ENCODE measurements at regions not wholly inside any gene's neighbourhood (a gene's known extent, or its start where the extent isn't known, plus 50 kb on each side); places are given as distances from the start of the nearest gene placed in this dataset.
A peak's percentile ranks its signal among the peaks of the same experiment; 100 is the strongest.

- DNase-seq = no peak
Observed at GRCh38 chr10:130570074-130570473, 433.9 kb downstream of the GLRX3 start.

- no peak for DNase-seq
Observed at GRCh38 chr10:130571674-130572073, 435.5 kb downstream of the GLRX3 start.

- DNase-seq = no peak
Observed at GRCh38 chr10:130573446-130573845, 437.3 kb downstream of the GLRX3 start.

- DNase-seq = no peak
Observed at GRCh38 chr10:130575756-130576285, 439.6 kb downstream of the GLRX3 start.

DNA sequence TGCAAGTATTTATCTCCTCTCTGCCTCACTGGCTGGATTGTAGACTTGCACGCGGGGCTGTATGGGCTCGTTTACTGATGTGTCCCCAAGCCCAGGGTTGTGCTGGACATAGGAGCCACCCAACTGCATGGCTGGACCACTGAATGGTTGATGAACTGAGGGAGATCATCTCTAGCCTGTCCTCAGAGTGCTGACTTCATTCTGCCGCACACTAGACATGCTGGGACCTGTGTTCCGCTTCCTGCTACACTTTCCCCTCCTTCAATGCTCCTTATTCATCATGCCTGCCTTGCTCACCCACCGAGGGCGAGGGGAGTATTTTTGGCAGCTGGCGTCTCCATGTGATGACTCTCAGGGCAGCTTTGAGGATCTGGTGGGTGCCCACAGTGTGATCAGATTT, 440.2 kb downstream of the GLRX3 start:
- no peak for DNase-seq

GRCh38 chr10:130577039-130577438, 440.8 kb downstream of the GLRX3 start:
- no peak for DNase-seq

DNA sequence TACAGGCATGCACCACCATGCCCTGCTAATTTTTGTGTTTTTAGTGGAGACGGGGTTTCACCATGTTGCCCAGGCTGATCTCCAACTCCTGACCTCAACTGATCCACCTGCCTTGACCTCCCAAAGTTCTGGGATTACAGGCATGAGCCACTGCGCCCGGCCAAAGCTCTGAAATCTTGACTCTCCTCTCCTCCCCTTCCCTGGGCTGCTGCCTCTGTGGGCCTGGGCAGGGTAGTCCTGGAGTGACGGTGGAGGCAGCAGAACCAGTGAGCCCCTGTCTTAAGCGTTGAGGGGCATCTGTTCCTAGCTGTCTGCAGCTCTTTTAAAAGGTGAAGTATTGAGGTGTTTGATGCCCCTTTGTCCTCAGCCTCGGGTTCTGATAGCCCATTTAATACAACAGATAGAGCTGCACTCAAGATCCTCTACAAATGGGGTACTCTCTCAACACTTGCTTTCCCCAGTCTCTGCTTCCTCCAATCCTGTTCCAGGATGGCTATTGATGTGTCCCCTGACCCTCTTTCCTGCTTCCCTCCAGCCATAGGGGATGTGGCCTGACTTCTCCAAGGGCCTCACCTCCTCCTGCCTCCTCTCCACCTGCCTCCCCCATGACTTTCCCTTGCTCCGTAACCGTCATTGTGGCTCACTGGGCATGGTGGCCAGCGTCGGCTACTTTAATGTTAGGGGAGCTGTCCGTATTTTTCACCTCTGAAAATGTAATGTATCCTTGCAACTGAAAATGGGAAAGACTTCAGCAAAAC, 442.5 kb downstream of the GLRX3 start:
- no peak for DNase-seq

DNA sequence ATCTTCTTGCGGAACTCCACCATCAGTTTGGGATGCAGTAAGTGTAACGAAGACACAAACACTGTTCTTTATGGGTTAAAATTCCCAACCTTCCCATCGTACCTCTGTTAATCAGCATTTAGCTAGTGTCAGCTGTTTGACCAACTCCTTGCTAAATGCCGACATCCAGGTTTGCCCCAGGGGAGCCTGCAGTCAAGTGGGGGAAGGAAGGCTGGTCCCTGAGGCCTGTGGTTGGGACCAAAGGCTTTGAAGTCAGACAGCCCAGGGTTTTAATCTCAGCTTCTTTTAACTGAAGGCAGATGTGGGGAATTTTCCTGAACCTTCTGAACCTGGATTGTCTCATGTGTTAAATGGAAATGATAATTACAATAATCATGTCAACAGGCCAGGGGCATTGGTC, 443.7 kb downstream of the GLRX3 start:
- no peak for DNase-seq

- no peak for DNase-seq
Observed at GRCh38 chr10:130580975-130581374, 444.8 kb downstream of the GLRX3 start.

DNA sequence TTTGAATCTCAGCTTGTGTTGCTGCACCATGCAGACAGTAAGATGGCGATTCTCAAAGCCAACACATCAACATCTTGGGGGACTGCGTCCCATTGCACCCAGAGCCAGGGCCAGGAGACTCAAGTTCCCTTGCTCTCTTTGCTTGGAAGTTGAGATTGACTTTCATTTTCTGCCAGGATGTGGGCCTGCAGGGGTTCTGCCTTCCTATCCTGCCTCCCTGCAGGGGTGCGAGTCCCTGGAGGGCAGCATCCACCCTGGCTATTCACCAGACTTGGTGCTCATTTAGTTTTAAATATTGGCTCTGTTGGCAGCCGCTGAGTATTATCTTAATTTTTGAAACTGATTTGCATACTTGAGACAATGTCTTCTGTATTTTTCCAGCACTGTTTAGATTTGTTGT, 451.5 kb downstream of the GLRX3 start:
- DNase-seq = no peak

GRCh38 chr10:130606001-130606405, 469.8 kb downstream of the GLRX3 start:
- DNase-seq = no peak

- DNase-seq = no peak
Observed at GRCh38 chr10:130607366-130607765, 471.2 kb downstream of the GLRX3 start.

- DNase-seq = no peak
Observed at GRCh38 chr10:130611239-130611638, 475.0 kb downstream of the GLRX3 start.

DNA sequence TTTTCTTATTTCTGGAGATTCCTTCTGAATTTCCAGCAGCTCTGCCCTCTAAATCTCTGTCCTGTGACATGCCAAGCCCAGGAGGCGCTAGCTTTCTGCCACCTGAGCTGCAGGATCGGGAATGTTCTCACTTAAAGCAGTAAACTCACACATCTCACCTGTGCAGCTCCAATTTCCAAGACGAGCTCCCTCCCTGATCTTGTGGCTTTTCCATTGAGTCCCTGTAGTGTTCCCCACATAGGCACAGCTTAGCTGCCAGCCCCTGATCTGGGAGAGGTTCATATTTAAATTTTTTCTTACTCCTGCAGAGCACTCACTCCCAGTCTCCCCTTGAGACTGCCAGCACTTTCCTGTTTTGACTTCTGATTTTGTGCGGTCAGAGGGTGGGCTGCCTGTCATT, 479.3 kb downstream of the GLRX3 start:
- DNase-seq = no peak

- no peak for DNase-seq
Observed at GRCh38 chr10:130617985-130618384, 481.8 kb downstream of the GLRX3 start.

DNA sequence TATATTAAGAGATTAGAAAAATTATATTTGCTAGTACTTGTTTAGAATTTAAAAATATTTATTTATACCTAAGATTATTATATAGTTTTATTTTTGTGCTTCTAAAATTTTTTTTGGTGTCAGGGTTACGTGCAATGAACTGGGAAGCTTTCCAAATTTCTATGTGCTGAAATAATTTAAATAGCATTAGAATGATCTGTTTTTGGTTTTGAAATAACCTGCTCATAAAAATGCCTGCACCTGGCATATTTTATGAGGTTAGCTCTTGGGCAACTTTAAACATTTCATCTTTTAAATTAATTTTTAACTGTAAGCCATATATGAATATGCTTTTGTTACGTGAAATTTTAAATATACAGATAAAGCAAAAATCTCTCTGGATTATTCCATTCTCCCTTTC, 482.5 kb downstream of the GLRX3 start:
- DNase-seq = no peak

DNA sequence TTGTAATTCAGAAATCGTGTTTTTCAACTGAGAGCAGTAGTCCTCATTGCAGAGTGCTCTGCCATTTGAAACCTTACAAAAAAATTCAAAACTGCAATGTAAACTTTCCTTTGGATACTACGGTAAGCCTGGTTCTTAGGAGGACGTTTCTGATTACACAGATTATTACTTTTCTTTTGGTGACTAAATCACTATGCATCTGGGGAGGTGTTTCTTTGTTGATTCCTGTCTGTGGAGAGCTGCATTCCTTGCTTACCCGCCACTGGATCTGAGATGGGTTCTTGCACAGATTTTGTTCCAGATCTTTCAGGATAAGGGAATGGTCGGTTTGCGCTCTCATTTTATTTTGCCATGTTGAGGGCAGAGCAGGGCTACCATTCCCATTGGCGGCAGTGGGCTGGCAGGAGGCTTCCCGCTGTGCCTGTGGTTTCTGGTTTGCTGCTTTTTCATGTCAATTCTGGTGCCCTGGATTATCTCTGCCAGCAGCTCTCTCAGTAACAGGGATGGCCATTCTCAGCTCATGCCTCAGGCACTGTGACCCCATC, 485.1 kb downstream of the GLRX3 start:
- DNase-seq = no peak

DNA sequence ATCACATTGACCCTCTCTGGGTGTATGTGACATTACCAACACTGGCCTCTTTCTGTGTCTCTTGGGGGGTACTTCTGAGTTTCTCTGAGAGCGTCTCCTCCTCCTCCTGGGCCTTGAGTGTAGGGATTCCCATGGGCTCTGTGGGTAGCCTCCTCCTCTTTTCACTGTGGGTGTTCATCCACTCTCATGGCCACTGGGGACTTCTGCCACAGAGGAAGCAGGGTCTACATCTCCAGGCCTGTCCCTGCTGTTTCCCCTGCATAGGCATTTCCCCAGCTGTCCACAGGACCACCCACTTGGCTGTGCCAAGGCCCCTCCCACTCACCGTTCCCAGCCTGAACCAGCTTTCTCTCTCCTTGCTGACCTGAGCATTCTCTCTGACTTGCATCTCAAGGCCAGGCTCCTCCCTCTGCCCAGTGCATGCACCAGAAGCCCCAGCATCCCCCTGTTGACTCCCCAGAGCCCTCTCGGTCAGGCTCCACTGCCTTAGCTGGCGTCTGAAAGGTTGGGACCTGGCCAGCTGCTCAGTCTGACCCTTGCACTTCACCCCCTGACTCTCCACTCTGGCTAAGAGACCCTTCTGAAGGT, 487.6 kb downstream of the GLRX3 start:
- DNase-seq = no peak

DNA sequence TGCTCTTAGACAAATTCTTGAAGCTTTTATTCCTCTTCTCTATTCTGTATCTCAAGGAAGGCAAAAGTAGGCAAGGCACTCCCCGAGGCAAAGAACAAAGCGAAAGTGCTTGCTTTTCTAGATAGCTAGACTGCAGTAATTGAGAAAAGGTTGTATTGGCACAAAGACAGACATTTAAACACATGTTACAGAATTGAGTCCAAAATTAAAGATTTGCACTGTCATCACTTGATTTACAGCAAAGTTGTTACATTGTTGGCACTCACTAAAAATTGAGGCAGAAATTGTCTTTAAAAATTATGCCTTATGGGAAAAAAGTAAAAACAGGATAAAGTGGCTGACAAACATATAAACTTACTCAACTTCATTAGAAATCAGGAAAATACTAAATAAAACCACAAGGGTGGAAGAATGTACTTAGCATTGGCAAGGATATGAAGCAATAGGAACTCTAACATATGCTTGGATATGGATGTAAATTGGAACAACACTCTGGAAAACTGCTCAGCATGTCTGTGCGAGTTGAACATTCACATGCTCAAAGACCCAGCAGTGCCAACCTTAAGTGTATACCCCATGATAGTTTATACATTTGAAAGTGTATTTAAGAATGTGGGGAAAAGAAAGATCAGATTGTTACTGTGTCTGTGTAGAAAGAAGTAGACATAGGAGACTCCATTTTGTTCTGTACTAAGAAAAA, 491.3 kb downstream of the GLRX3 start:
- no peak for DNase-seq

- no peak for DNase-seq
Observed at GRCh38 chr10:130630135-130630534, 493.9 kb downstream of the GLRX3 start.

GRCh38 chr10:130631142-130632096, 495.2 kb downstream of the GLRX3 start:
- DNase-seq = peak; percentile 66

- peak; percentile 20 for DNase-seq
Observed at GRCh38 chr10:130634816-130635215, 498.6 kb downstream of the GLRX3 start.

Measured in hematopoietic multipotent progenitor cell treated with erythropoietin and hydrocortisone succinate and interleukin-3 and kit ligand, for 6 days (in vitro differentiated cells).